Fibroblast of villous mesenchyme (primary cell): ENCODE measurements at regions not wholly inside any gene's neighbourhood (a gene's known extent, or its start where the extent isn't known, plus 50 kb on each side); places are given as distances from the start of the nearest gene placed in this dataset.

Experiments used
- DNase-seq: peaks from one replicate; pipeline ENCODE4 v3.0.0-alpha.2; 2010; ENCODE audit warnings: low read depth
- H3K4me3 ChIP-seq: 2 replicates; pipeline ENCODE4 v1.5.1; 2011; ENCODE audit warnings: low read depth, mild to moderate bottlenecking, low read length
- TF ChIP-seq, protein P1 (sequence below): IDR thresholded peaks from 2 replicates; pipeline ENCODE4 v1.5.1; 2012; ENCODE audit warnings: low read depth, mild to moderate bottlenecking, low read length; ENCODE audit not compliant: insufficient read depth

DNA sequence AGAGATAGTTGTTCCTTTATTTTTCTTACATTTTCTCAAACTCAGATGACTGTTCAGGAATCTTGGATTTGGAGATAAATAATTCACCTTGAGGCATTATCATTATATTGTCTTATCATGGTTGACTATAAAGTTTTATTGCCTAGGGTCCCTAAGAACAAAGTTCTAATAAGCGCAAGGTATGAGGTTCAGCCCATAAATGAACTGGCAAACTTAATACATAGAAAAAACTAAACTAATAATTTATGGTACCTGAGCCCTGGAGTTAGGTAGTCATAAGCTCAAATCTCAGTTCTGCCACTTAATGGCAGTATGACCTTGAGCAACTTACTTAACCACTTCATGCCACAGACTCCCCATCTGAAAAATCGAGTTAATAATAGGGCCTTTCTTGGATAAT is 334.0 kb upstream of the PBX1 start:
- TF ChIP-seq, protein P1, sequence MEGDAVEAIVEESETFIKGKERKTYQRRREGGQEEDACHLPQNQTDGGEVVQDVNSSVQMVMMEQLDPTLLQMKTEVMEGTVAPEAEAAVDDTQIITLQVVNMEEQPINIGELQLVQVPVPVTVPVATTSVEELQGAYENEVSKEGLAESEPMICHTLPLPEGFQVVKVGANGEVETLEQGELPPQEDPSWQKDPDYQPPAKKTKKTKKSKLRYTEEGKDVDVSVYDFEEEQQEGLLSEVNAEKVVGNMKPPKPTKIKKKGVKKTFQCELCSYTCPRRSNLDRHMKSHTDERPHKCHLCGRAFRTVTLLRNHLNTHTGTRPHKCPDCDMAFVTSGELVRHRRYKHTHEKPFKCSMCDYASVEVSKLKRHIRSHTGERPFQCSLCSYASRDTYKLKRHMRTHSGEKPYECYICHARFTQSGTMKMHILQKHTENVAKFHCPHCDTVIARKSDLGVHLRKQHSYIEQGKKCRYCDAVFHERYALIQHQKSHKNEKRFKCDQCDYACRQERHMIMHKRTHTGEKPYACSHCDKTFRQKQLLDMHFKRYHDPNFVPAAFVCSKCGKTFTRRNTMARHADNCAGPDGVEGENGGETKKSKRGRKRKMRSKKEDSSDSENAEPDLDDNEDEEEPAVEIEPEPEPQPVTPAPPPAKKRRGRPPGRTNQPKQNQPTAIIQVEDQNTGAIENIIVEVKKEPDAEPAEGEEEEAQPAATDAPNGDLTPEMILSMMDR, result no peak
- no peak for DNase-seq

DNA sequence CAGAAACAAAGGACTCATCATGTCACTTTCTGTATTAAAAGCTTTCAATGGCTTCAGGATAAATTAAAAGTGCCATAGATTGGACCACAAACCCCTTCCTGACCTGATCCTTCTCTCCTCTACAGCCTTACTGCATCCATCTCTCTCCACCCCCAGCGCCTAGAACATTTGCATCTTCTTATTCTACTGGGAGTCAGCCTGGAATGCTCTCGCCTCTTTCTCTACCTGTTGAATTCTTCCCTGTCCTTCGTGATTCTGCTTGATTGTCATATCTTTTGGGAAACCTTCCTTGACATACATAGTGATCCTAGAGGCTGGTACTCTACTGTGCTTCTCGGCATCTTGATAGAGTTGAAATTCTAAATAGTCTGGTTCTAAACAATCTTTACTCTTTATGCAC is 332.0 kb upstream of the PBX1 start:
- H3K4me3 ChIP-seq, result no peak overlapping the region
- DNase-seq, result no peak
- TF ChIP-seq, protein P1, result no peak

More for the DNA sequence above, 334.0 kb upstream of the PBX1 start:
- no peak overlapping the region for H3K4me3 ChIP-seq

GRCh38 chr1:164228928-164229327 is 330.1 kb upstream of the PBX1 start:
- H3K4me3 ChIP-seq, result no peak overlapping the region
- DNase-seq, result no peak
- TF ChIP-seq, protein P1, result no peak

- TF ChIP-seq, protein P1, result no peak
- DNase-seq, result no peak
Measured at GRCh38 chr1:164233149-164233548, 325.8 kb upstream of the PBX1 start.

DNA sequence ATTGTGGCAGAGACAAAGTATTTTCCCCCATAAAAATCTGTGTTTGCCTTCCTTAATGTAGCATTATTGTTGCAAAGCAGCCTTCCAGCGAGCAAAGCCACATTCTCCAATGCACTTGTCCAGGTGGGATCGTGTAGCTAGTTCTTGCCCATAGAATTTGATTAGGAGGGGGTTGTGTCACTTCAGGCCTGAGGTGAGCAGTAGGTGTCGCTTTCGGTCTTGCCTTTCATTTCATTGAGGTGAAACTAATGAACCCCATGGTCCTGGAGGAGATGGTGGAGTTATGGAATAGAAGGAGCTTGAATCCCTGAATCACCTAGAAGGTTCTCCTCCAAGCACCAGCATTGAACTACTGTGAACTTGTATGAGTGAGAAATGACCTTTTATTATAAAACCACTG is 318.9 kb upstream of the PBX1 start:
- DNase-seq, result peak; percentile 3
- TF ChIP-seq, protein P1, result peak; percentile 9
- no peak overlapping the region for H3K4me3 ChIP-seq

More at GRCh38 chr1:164233149-164233548, 325.8 kb upstream of the PBX1 start:
- H3K4me3 ChIP-seq, result no peak overlapping the region

DNA sequence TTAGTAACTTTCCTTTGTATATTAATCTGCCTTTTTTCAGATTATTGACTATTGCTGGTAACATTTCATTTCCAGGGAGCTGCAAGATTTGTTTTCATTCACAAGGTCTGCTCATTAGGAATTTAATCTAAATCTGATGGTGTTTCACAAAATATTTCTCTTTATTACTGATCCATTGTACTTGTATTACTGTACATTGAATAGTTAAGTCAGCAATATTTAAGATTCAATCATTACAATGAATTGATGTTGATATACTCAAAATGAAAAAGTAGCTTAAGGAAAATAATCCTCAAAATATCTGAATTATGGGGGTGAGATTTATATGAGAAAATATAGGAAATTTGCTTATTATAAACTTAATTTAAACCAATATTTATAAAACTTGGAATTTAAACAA is 308.6 kb upstream of the PBX1 start:
- TF ChIP-seq, protein P1, result no peak
- no peak overlapping the region for H3K4me3 ChIP-seq
- DNase-seq, result no peak

GRCh38 chr1:164256456-164256855 is 302.5 kb upstream of the PBX1 start:
- no peak overlapping the region for H3K4me3 ChIP-seq
- TF ChIP-seq, protein P1, result no peak
- no peak for DNase-seq
